Loucy (cell line): ENCODE measurements at regions not wholly inside any gene's neighbourhood (a gene's known extent, or its start where the extent isn't known, plus 50 kb on each side); places are given as distances from the start of the nearest gene placed in this dataset.

ENCODE experiments used
- H2AFZ ChIP-seq: fragments of 200-600 bp; sonication (generic); 2 replicates; pipeline ENCODE4 v1.6.0; 2016; ENCODE audit warnings: antibody characterized with exemption, mild to moderate bottlenecking, low read length, moderate library complexity
- H3F3A ChIP-seq: fragments of 200-600 bp; 2 replicates; pipeline ENCODE4 v1.6.0; 2016; ENCODE audit warnings: antibody characterized with exemption, low read depth, mild to moderate bottlenecking
- H3K27me3 ChIP-seq: fragments of 200-600 bp; sonication (generic); 2 replicates; pipeline ENCODE4 v1.6.1; 2014; ENCODE audit warnings: low read length, mild to moderate bottlenecking; ENCODE audit not compliant: insufficient read depth, poor library complexity, severe bottlenecking
- H3K36me3 ChIP-seq: fragments of 200-600 bp; sonication (generic); 2 replicates; pipeline ENCODE4 v1.6.1; 2016; ENCODE audit warnings: low read length; ENCODE audit not compliant: insufficient read depth
- H3K4me1 ChIP-seq: fragments of 200-600 bp; sonication (generic); 2 replicates; pipeline ENCODE4 v1.5.1; 2014; ENCODE audit warnings: low read length, mild to moderate bottlenecking; ENCODE audit not compliant: insufficient read depth, poor library complexity, severe bottlenecking
- H3K4me2 ChIP-seq: fragments of 200-600 bp; sonication (generic); 2 replicates; pipeline ENCODE4 v1.6.0; 2014; ENCODE audit warnings: antibody characterized with exemption, low read length, low read depth, mild to moderate bottlenecking; ENCODE audit not compliant: poor library complexity, severe bottlenecking
- H3K4me3 ChIP-seq: fragments of 200-600 bp; sonication (generic); 2 replicates; pipeline ENCODE4 v1.5.1; 2014; ENCODE audit warnings: low read length, mild to moderate bottlenecking, mixed read lengths; ENCODE audit not compliant: poor library complexity, severe bottlenecking
- H3K79me2 ChIP-seq: fragments of 200-600 bp; sonication (generic); 2 replicates; pipeline ENCODE4 v1.6.1; 2014; ENCODE audit warnings: low read length; ENCODE audit not compliant: insufficient read depth
- H3K9ac ChIP-seq: fragments of 200-600 bp; sonication (generic); 2 replicates; pipeline ENCODE4 v1.6.0; 2014; ENCODE audit warnings: mild to moderate bottlenecking, low read depth, low read length, moderate library complexity; ENCODE audit not compliant: poor library complexity, severe bottlenecking
- H3K9me2 ChIP-seq: fragments of 200-600 bp; sonication (generic); replicated peaks from 2 replicates; pipeline ENCODE4 v1.6.1; 2016; ENCODE audit warnings: low read depth, low read length, mixed read lengths
- H3K9me3 ChIP-seq: fragments of 200-600 bp; sonication (generic); 2 replicates; pipeline ENCODE4 v1.6.1; 2014; ENCODE audit warnings: mild to moderate bottlenecking, antibody characterized with exemption, low read length, low read depth; ENCODE audit not compliant: insufficient read depth
- H4K20me1 ChIP-seq: fragments of 200-600 bp; sonication (generic); 2 replicates; pipeline ENCODE4 v1.6.0; 2014; ENCODE audit warnings: antibody characterized with exemption, low read length, mild to moderate bottlenecking; ENCODE audit not compliant: insufficient read depth, poor library complexity, severe bottlenecking
- CTCF ChIP-seq: fragments of 200-600 bp; sonication (generic); conservative IDR thresholded peaks from 2 replicates; pipeline ENCODE4 v1.5.1; 2014; ENCODE audit warnings: mild to moderate bottlenecking, antibody characterized with exemption, low read length
- EZH2phosphoT487 ChIP-seq: fragments of 200-600 bp; IDR thresholded peaks from 2 replicates; pipeline ENCODE4 v1.6.1; 2018; ENCODE audit warnings: antibody characterized with exemption, mild to moderate bottlenecking, moderate library complexity, borderline replicate concordance

GRCh38 chr9:20083390-20083789, 294.6 kb upstream of the SLC24A2 start:
- Histone ChIP-seq H3K79me2 (no peaks in the 10 kb centered on the region), H2AFZ (no peak overlapping the region), H3K9ac (no peak overlapping the region), H3K4me3 (no peak overlapping the region), H4K20me1 (no peaks in the 10 kb centered on the region), H3K4me2 (no peak overlapping the region), H3K9me3 (no peaks in the 10 kb centered on the region), H3K4me1 (peaks cover 6% of the 10 kb centered on the region), H3K36me3 (no peaks in the 10 kb centered on the region), H3K9me2 (no peaks in the 10 kb centered on the region), H3K27me3 (no peaks in the 10 kb centered on the region), H3F3A (no peaks in the 10 kb centered on the region)
- TF ChIP-seq EZH2phosphoT487 (no peak), CTCF (no peak)

GRCh38 chr9:20082831-20083230, 294.0 kb upstream of the SLC24A2 start:
- Histone ChIP-seq H3K27me3 (no peaks in the 10 kb centered on the region), H3K4me2 (no peak overlapping the region), H3K9me2 (no peaks in the 10 kb centered on the region), H3F3A (no peaks in the 10 kb centered on the region), H3K4me1 (peaks cover 6% of the 10 kb centered on the region), H2AFZ (no peak overlapping the region), H4K20me1 (no peaks in the 10 kb centered on the region), H3K79me2 (no peaks in the 10 kb centered on the region), H3K9ac (no peak overlapping the region), H3K9me3 (no peaks in the 10 kb centered on the region), H3K36me3 (no peaks in the 10 kb centered on the region), H3K4me3 (no peak overlapping the region)
- TF ChIP-seq EZH2phosphoT487 (no peak), CTCF (no peak)

GRCh38 chr9:20082406-20082805, 293.6 kb upstream of the SLC24A2 start:
- no peaks in the 10 kb centered on the region for H4K20me1 ChIP-seq
- H3K9me2 ChIP-seq, result no peaks in the 10 kb centered on the region
- no peaks in the 10 kb centered on the region for H3K79me2 ChIP-seq
- no peak for TF ChIP-seq EZH2phosphoT487
- TF ChIP-seq CTCF, result no peak
- no peak overlapping the region for H3K9ac ChIP-seq
- no peaks in the 10 kb centered on the region for H3K9me3 ChIP-seq
- peaks cover 6% of the 10 kb centered on the region for H3K4me1 ChIP-seq
- H3F3A ChIP-seq, result no peaks in the 10 kb centered on the region
- no peak overlapping the region for H2AFZ ChIP-seq
- H3K27me3 ChIP-seq, result no peaks in the 10 kb centered on the region
- no peak overlapping the region for H3K4me3 ChIP-seq
- H3K4me2 ChIP-seq, result no peak overlapping the region
- H3K36me3 ChIP-seq, result no peaks in the 10 kb centered on the region
